HG03442 (cell line): ENCODE measurements at regions not wholly inside any gene's neighbourhood (a gene's known extent, or its start where the extent isn't known, plus 50 kb on each side); places are given as distances from the start of the nearest gene placed in this dataset.
"Not testable (repeated sequence)": the region's sequence is repeated elsewhere in the genome, so short reads cannot be mapped to it uniquely, and the experiment has no call there.

Experiments
- ATAC-seq: cut with Tn5 transposase; IDR thresholded peaks from one replicate; pipeline ENCODE4 v1.9.1; 2021; ENCODE audit warnings: mild to moderate bottlenecking, moderate library complexity; ENCODE audit not compliant: unreplicated experiment

DNA sequence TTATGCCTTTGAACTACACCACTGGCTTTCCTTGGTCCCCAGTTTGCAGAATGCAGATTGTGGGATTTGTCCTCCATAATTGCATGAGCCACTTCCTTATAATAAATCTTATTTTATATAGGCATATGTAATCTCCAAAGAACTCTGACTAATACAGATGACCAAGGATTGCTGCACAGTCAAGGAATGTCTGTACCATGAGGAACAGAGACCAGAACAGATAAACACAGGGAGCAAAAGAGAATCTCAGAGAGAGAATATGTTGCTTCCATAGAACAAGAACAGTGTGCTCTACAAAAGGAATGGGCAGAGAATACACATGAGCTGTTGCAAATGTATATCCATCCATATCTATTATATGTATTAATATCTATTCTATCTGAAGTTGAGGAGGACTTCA, 111.1 kb downstream of the ADRA2C start:
- no peak for ATAC-seq

DNA sequence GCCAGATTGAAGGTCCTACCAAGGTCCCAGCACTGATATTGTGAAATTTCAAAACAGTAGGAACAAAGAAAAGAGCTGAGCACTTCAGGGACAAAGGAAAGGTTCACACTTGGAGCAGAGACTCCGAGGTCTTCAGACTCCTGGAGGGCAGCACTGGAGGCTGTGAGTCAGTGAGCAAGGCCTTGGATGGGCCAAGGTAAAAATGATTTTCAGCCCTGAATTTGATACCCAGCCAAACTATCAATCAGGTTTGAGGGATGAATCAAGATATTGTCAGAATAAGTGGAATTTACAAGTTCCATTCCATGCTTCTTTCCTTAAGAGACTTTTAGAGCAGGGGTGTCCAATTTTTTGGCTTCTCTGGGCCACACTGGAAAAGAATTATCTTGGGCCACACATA, 111.7 kb downstream of the ADRA2C start:
- ATAC-seq = no peak

DNA sequence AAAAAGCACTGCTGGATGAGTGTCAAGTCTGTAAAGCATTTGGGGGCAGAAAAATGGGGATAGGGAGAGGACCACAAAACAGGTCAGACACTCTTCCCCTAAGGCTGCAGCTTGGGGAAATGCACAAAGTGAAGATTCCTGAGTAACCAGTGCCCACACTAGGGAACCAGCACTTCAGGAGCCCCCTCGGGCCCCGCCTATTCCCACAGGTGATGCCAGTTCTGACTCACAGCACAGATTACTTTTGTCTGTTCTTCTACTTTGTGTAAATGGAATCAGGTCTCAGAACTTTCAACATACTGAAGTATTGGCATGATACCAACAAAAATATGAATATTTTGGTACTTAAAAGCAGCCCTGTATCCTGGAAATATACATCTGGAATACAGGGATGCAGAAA, 112.5 kb downstream of the ADRA2C start:
- ATAC-seq = no peak

DNA sequence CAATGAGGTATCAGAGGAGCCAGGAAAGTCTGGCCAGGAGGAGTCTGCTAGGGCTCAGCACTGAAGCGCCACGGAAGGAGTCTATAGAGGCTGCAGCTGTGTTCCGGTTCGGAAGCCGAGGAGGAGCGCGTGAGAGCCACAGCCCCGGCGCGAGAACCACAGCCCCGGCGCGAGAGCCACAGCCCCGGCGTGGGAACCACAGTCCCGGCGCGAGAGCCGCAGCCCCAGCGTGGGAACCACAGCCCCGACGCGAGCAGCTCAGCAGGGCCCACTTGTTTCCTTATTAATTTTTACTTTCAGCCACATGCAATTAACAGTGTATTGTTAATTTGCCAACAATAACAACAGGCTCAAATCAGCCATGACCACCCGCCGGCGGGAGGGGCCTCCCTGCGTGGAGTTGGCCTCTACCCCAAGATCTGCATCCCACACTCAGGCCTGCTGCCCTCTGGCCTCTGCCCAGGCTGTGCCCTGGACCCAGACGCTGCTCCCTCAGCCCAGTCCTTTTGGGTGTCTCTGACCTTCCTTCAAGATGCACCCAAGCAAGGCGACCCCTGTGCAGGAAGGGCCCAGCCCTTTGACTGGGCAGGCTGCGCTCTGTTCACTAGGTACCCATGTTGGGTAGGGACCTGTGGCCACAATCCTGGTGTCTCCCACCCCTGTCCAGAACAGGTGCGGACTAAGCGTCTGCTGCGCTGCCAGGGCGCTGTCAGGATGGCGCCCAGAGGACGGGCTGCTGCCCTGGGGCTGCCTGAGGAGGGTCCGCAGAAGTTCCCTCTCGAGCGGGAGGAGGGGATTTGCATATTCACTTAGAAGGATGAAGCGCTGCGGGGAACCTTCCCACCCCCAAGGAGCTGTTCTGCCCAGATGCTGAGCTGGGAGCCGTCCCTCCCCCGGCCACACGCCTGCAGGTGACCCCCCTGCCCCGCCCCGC, 113.8 kb downstream of the ADRA2C start:
- no peak for ATAC-seq

DNA sequence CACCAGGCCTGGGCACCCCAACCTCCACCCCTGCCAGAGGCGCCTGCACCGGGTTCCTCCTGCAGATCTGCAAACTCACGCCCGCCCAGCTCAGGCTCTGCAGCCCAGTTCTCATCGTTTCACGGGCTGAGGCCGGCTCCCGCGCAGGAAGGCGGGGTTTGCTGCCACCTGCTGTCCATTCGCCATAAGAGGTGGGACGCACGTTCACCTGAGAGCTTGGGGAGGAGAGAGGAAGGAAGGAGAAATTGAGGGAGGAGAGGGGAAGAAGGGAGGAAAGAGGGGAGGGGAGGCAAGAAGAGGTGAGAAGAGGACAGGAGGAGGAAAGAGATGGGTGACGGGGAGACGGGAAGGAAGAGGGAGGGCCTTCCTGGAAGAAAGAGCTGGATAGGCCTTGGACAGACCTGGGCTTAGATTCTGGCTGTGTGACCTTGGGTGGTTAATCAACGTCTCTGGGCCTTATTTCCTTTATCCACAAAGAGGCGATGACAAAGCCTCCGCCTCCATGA, 114.5 kb downstream of the ADRA2C start:
- ATAC-seq = no peak

DNA sequence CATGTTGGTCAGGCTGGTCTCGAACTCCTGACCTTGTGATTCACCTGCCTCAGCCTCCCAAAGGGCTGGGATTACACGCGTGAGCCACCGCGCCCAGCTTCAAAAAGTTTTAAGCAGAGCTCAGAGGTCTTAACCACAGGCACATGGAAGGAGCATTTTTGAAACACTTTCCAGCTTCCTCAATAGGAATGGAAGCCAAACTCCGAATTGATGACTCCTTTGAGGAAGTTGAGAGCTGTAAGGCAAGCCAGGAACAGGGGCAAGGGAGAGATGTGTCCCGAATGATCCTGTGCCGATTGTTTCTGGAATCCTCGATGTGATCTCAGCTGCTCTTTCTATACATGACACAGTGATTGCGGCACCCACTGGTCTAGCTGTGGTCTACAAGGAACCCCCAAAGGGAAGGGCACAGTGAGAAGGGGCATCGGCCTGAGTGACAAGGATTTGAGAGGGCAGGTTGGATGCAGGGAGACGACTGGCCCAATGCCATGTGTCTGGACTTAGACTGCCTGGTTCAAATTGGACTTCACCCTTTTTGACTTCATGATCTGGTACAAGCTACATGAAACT, 116.2 kb downstream of the ADRA2C start:
- ATAC-seq = not testable (repeated sequence)

DNA sequence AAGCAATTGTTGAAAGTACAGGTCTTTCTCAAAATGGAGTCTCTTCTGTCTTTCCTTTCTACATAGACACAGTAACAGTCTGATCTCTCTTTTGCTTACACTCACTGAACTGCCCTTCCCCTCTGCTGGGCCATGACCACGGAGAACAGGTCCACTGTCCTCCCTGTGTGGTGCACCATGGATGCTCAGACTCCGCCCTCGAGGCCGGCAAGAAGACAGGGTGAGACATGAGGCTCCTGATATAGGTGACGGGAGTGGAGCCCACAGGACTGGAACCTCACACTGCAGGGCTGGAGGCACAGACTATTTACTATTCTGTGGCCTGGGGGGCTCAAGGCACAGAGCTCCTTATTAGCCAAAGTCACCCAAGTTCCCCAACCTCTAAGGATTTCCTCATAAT, 118.1 kb downstream of the ADRA2C start:
- not testable (repeated sequence) for ATAC-seq

DNA sequence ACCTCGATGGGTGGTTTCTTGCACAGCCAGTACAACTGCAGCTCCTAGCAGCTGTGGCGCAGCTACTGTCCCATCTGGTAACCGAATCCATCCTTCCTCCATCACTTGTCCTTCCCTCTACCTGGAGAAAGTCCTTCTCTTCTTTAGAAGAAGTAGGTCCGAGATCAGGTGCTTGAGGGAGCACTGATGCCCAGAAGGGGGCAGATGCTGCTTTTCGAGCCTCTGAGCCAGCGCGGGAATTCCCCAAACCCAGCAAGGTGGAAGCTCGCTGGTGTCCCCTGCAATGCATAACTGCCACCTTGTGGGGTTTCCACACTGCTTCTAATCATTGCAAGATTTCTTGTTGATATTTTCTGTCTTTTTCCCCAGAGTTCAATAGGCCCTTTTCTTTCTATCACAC, 127.4 kb downstream of the ADRA2C start:
- not testable (repeated sequence) for ATAC-seq

DNA sequence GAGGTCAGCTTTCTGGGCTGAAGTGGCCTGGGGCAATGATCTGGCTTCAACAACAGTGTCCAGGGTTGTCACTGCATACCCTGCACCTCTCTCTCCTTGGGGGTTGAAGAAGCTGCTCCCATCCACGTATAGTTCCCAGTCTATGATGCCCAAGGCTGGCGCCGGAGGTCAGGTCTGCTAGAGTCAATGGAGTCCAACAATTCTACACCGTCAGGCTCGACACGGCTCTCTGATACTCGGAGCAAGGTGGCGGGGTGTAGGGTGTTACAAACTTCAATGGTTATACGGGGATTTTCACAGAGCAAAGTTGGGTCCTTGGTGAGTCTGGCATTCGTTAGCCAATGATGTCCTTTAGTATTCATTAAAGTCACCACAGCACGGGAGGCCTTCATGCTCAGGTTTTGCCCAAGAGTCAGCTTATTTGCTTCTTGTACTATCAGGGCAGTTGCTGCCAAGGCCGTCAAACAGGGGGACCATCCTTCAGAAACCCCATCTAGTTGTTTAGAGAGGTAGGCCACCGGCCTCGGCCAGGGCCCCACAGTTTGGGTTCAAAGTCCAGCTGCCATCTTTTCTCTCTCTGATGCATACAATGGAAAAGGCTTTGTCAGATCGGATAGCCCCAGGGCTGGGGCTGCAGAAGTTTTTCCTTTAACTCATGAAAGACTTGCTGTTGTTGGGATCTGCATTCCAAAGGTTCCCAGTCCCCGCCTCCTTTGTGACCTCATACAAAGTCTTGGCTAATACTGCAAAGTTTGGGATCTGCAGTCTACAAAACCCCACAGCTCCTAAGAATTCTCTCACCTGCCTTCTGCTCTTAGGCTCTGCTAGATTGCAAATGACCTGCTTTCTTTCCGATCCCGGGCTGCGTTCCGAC, 128.1 kb downstream of the ADRA2C start:
- ATAC-seq = not testable (repeated sequence)

DNA sequence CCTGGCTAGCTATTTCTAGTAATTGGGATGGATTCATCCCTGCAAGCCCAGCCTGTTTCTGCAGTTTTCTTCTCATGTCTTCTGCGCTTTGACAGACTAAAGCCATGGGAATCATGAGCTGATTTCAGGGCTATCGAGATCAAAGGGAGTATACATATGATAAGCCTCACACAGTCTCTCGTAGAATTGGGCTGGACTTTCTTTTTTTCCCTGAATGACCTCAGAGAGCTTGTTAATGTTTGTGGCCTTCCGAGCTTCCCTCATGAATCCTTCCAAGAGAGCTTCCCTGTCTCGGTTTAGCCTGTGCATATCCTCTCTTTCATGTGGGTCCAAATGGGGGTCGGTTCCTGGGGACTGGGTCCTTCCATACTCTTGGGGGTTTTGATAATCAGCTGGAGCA, 130.3 kb downstream of the ADRA2C start:
- ATAC-seq = no peak

DNA sequence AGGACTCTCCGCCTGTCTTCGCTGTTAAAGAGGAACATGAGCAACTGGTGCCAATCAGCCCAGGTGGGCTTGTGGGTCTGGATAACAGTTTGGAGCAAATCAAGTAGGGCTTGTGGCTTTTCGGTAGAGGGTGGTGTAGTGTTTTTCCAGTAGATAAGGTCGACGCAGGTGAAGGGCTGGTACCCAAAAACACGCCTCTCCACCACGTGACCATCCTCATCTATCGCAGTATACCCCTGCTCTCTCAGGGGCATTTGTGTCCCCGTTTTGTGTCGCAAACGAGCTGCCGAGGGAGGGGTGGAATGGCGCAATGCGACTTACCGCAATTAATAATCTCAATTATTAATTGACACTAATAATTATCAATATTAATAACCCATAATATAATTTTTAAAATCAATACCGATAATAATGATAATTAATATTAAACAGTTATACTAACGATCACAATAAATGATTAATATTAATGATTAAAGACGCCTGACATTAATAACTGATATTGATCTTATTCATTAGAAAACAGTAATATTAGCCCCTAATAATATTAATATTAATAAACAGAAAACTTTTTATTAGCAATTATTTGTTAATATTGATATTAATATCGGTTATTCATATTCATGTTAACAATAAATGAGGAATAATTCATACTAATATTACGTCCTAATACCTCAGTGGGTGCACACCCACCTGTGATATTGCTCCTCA, 130.8 kb downstream of the ADRA2C start:
- not testable (repeated sequence) for ATAC-seq

DNA sequence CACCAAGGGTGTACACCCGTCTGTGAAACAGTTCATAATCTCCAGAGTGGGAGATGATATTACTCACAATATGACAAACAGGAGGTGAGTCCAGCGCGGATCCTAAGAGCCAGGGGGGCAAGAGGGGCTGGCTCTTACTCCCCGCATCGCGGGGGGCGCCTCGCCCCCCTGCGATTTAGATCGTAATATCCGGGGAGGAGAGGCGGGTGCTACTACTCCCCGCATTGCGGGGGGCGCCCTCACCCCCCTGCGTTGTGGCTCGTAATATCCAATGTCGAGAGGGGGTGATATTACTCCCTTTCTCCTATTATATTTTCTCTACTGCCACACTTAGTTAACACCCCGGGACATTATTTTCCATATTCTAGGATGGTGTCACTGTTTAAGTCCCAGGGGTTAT, 131.9 kb downstream of the ADRA2C start:
- ATAC-seq = no peak

DNA sequence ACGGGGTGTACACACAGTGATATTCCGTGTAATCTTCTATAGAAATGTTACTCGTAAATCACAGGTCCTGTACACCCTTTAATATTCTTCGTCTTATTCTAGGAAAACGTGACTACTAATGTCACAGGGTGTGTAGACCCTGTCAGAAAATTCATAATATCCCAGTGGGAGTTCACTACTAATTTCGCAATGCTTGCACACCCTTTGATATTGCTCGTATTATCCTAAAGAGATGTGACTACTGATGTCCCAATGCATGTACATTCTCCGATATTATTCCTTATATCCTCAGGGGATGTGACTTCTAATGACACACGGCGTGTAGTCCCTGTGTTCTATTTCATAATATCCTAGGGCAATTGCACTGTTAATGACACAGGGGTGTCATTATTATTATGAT, 132.7 kb downstream of the ADRA2C start:
- ATAC-seq = not testable (repeated sequence)

DNA sequence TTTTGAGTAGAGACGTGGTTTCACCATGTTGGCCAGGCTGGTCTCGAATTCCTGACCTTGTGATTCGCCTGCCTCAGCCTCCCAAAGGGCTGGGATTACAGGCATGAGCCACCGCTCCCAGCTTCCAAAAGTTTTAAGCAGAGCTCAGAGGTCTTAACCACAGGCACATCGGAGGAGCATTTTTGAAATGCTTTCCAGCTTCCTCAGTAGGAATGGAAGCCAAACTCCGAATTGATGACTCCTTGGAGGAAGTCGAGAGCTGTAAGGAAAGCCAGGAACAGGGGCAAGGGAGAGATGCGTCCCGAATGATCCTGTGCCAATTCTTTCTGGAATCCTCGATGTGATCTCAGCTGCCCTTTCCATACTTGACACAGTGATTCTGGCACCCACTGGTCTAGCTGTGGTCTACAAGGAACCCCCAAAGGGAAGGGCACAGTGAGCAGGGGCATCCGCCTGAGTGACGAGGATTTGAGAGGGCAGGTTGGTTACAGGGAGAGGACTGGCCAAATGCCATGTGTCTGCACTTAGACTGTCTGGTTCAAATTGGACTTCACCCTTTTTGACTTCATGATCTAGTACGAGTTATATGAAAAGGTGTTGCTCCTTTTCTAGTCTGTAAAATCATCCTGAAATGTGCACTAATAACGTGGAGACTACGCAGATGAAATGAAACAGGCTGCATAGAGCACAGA, 138.2 kb downstream of the ADRA2C start:
- not testable (repeated sequence) for ATAC-seq

DNA sequence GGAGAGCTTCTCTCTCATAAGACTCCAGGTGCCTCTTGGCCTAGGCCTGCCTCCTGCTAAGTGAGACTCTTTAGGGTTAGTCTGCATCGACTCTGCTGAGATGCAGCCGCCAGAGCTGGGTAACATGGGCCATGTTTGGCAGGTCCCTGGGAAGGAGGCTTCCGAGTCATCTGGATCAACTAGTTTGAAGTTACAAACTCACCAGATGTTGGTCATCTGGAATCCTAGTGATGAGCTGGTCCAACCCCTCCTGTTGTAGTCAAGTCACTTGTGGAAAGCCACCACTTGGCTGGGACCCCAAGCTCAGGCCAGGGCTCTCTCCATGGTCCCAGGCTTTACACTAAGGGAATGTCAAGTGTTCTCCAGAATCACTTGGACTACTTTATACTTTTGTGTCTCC, 143.4 kb downstream of the ADRA2C start:
- ATAC-seq = not testable (repeated sequence)

DNA sequence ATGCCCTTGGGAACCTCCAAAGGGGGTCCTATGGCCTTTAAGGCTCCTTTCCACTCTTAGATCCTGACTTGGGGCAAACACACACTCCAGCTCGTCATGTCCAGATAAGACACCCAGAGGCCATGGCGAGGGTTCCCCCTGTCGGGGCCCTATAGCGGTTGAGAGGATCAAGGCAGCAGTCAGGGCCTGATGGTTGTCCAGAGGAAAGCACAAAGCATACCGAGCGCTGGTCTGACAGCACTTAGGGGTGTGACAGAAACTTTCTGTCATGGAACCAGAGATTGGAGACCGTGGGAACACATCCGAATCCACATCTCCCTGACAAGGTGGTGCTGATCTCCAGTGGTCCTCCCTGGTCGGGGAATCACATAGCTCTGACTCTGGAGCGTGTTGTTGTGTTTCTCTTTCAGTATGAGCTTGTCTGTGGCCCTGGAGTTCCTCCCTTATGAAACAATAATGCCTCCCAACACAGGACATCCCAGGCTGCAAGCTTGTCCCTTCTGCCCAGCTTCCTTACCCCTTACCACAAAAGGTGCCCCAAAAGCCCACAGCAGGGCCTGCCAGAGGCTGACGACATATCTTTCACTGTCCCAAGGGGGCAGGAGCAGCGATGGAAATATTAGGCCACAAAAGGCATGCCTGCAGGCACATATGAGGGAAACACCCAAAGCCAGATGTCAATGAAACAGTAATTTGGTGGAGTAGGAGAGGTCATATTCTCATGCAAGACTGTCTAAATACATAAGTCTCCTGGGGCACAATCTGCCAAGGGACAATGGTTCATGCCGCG, 144.2 kb downstream of the ADRA2C start:
- ATAC-seq = not testable (repeated sequence)

DNA sequence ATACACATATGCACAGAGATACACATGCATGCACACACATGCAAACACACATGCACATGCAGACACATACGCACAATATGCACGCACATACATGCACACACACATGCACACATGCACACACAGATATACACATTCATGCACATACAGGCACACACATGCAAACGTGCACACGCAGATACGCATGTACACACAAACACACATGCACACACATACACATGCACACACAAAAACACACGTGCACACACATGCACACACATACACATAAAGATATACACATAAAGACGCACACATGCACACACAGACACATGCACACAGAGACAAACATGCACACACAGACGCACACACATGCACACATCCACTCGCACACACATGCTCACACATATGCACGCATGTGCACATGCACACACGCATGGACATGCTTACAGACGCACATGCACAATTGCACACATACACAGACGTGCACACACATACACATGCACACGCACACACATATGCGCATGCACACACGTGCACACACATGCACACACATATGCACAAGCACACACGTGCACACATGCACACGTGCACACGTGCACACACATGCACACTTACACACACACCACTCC, 145.2 kb downstream of the ADRA2C start:
- no peak for ATAC-seq

DNA sequence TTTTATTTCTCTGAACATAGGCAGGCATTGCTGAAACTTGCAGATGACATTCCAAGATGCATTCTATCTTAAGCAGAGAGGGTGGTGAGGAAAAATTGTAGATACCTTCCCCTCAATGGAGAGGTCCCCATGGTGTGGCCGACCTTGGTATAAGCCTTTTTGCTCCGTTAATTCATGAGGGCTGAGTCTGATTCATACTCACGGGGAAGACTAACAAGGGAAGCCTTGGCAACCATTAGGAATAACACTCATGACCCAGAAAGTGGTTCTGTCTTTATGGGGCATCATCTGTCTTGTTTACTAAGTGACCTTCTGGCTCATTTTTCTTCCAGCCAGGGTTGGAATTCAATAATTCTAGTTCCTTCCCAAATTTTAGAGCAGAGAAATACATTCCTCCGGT, 148.3 kb downstream of the ADRA2C start:
- not testable (repeated sequence) for ATAC-seq

DNA sequence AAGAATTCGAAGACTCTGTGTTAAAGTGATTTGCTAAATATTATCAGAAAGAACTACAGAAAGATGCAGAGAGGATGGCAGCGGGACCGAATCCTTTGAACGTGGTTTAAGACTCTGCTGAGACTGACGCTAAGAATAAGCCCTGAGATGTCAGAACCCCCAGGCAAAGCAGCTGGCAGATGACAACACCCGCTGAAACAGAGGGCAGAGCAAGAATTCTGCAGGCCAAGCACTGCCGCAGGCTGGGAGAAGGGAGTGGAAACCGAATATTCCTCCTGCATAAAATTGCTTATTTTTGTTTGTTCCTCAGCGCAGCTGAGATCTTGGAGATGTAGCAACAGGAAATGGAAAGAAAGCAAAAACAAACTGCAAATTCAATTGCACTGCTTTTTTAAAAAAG, 153.3 kb downstream of the ADRA2C start:
- ATAC-seq = not testable (repeated sequence)
